DMS79 treated with DMSO at 0.1 percent for 48 hours (cell line): ENCODE measurements at regions not wholly inside any gene's neighbourhood (a gene's known extent, or its start where the extent isn't known, plus 50 kb on each side); places are given as distances from the start of the nearest gene placed in this dataset.

Experiments used
- DNase-seq: peaks from one replicate; lab custom pipeline; 2025; lab: John Stamatoyannopoulos, UW

GRCh38 chr9:89911721-89912604, 307.2 kb downstream of the GADD45G start:
- no peak for DNase-seq

- peak; percentile 32 for DNase-seq
These were observed 307.8 kb downstream of the GADD45G start for GRCh38 chr9:89912605-89912953.

GRCh38 chr9:89915187-89915586, 310.4 kb downstream of the GADD45G start:
- no peak for DNase-seq

- no peak for DNase-seq
These were observed 311.3 kb downstream of the GADD45G start for GRCh38 chr9:89916001-89916597.

GRCh38 chr9:89917861-89918260, 313.0 kb downstream of the GADD45G start:
- no peak for DNase-seq

GRCh38 chr9:89919171-89919681, 314.4 kb downstream of the GADD45G start:
- no peak for DNase-seq

- no peak for DNase-seq
These were observed 315.3 kb downstream of the GADD45G start for GRCh38 chr9:89920131-89920530.

- no peak for DNase-seq
These were observed 316.1 kb downstream of the GADD45G start for GRCh38 chr9:89920951-89921350.

- DNase-seq, result no peak
These were observed 317.3 kb downstream of the GADD45G start for GRCh38 chr9:89922099-89922498.

- DNase-seq, result no peak
These were observed 318.4 kb downstream of the GADD45G start for GRCh38 chr9:89923174-89923573.

- no peak for DNase-seq
These were observed 319.2 kb downstream of the GADD45G start for GRCh38 chr9:89923961-89924504.

GRCh38 chr9:89924611-89925010, 319.8 kb downstream of the GADD45G start:
- no peak for DNase-seq

GRCh38 chr9:89926167-89926566, 321.4 kb downstream of the GADD45G start:
- DNase-seq, result no peak

GRCh38 chr9:89926691-89927220, 321.9 kb downstream of the GADD45G start:
- no peak for DNase-seq

GRCh38 chr9:89928106-89928505, 323.3 kb downstream of the GADD45G start:
- no peak for DNase-seq

GRCh38 chr9:89928521-89929275, 323.9 kb downstream of the GADD45G start:
- DNase-seq, result no peak

GRCh38 chr9:89929315-89929672, 324.5 kb downstream of the GADD45G start:
- DNase-seq, result no peak

- DNase-seq, result no peak
These were observed 325.1 kb downstream of the GADD45G start for GRCh38 chr9:89929673-89930480.

GRCh38 chr9:89933578-89933977, 328.8 kb downstream of the GADD45G start:
- DNase-seq, result no peak

- DNase-seq, result peak; percentile 62
These were observed 330.3 kb downstream of the GADD45G start for GRCh38 chr9:89935115-89935514.

GRCh38 chr9:89935801-89936200, 331.0 kb downstream of the GADD45G start:
- DNase-seq, result no peak
